ENCODE measurements at regions not wholly inside any gene's neighbourhood (a gene's known extent, or its start where the extent isn't known, plus 50 kb on each side); places are given as distances from the start of the nearest gene placed in this dataset.

GRCh38 chr7:84712374-84713121, 474.3 kb downstream of the SEMA3D start:
- no peak for TF ChIP-seq CTCF (IDR thresholded peaks at IDR 0.05)
- TF ChIP-seq POLR2AphosphoS5 (IDR thresholded peaks at IDR 0.05) = no peak
- no peak for TF ChIP-seq POLR2A (IDR thresholded peaks at IDR 0.05)
